ENCODE measurements at regions not wholly inside any gene's neighbourhood (a gene's known extent, or its start where the extent isn't known, plus 50 kb on each side); places are given as distances from the start of the nearest gene placed in this dataset.

DNA sequence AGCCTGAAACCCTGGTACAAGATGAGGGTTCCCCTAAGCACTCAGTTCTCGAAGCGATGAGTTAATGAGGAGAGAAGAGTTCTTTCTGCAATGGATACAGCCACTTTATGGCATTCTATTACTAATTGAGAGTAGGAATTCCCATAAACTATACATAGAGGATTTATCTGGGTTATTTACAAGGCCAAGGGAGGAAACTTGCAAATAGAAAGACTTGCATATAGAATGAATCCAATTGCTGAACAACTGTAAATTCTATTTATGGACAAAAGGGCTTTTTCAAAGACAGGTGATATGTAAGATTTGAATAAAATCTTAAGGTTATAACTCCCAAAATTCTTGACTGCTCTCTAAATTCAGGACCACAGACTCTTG is 182.2 kb downstream of the PPARGC1A start:
- intact Hi-C loops (cut with DNase I, micrococcal nuclease): no loop called here
- no peaks in the 10 kb centered on the region for H3K4me1 Mint-ChIP-seq (ENCODE audit: low read depth)
- no peak overlapping the region for H3K4me3 ChIP-seq (ENCODE audit: low read length)
- CTCF ChIA-PET: no interaction called here
- H3K27ac ChIP-seq (ENCODE audit: low read depth in 1 of 2, low read length in 2 of 2): no peak overlapping the region
- POLR2A ChIA-PET: no interaction called here
- H3K27me3 ChIP-seq (ENCODE audit: control insufficient read depth in 1 of 2, insufficient read depth in 2 of 2, low read length in 2 of 2): no peaks in the 10 kb centered on the region
- H3K4me3 Mint-ChIP-seq: no peak overlapping the region
- H3K36me3 ChIP-seq (ENCODE audit: insufficient read depth, low read length): no peaks in the 10 kb centered on the region
- no peaks in the 10 kb centered on the region for H3K4me1 ChIP-seq (ENCODE audit: insufficient read depth, low read length)
- no peaks in the 10 kb centered on the region for H3K36me3 Mint-ChIP-seq (ENCODE audit: low read depth)
- no peak overlapping the region for H3K27ac Mint-ChIP-seq
- DNase-seq (no peak), ATAC-seq (ENCODE audit: poor library complexity) (no peak)
- H3K27me3 Mint-ChIP-seq: no peaks in the 10 kb centered on the region
- no peak for TF ChIP-seq CTCF (IDR thresholded peaks at IDR 0.05)
- no peaks in the 10 kb centered on the region for H3K9me3 Mint-ChIP-seq
- H3K9me3 ChIP-seq (ENCODE audit: control insufficient read depth in 1 of 2, insufficient read depth in 1 of 2, low read length in 2 of 2): no peaks in the 10 kb centered on the region

DNA sequence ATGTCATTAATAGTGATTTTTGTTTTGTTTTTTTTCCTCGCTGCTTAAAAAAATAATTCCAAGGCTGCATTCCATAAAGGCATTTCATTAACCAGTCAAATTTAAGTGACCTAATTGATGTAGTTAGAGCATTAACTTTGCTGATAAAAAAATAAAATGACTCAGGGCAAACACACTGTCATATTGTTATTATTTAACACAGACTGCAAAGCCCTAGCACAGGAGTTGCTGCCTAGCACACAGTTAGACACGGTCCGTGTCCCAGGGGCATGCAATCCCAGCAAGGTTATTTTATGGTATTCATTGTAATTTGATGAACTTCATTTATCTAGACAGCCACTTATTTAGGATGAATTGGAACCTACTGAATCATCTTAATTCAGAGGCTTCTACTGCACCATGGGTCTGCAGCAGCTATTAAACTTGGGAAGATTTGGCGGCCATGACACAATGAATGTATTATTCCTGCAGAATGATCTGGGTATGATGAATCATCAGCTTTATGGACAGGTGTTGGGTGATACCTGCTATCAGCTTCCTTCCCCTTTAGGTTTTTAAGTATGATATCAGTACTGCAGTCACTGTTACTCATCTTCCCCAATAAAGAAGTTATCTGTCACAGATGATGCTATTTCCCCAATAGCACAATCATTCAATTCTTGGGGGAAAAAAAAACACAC is 182.7 kb downstream of the PPARGC1A start:
- no peaks in the 10 kb centered on the region for H3K4me1 Mint-ChIP-seq (ENCODE audit: low read depth)
- no peaks in the 10 kb centered on the region for H3K36me3 Mint-ChIP-seq (ENCODE audit: low read depth)
- H3K9me3 ChIP-seq (ENCODE audit: control insufficient read depth in 1 of 2, insufficient read depth in 1 of 2, low read length in 2 of 2): no peaks in the 10 kb centered on the region
- H3K27ac ChIP-seq (ENCODE audit: low read depth in 1 of 2, low read length in 2 of 2): no peak overlapping the region
- no peak overlapping the region for H3K4me3 Mint-ChIP-seq
- TF ChIP-seq CTCF (IDR thresholded peaks at IDR 0.05): no peak
- intact Hi-C loops (cut with DNase I, micrococcal nuclease): no loop called here
- H3K9me3 Mint-ChIP-seq: no peaks in the 10 kb centered on the region
- no peaks in the 10 kb centered on the region for H3K27me3 Mint-ChIP-seq
- no peaks in the 10 kb centered on the region for H3K27me3 ChIP-seq (ENCODE audit: control insufficient read depth in 1 of 2, insufficient read depth in 2 of 2, low read length in 2 of 2)
- no peak overlapping the region for H3K27ac Mint-ChIP-seq
- H3K36me3 ChIP-seq (ENCODE audit: insufficient read depth, low read length): no peaks in the 10 kb centered on the region
- DNase-seq: no peak
- no peak for ATAC-seq (ENCODE audit: poor library complexity)
- no peaks in the 10 kb centered on the region for H3K4me1 ChIP-seq (ENCODE audit: insufficient read depth, low read length)
- no peak overlapping the region for H3K4me3 ChIP-seq (ENCODE audit: low read length)
- ChIA-PET POLR2A (no interaction called here), CTCF (no interaction called here)

DNA sequence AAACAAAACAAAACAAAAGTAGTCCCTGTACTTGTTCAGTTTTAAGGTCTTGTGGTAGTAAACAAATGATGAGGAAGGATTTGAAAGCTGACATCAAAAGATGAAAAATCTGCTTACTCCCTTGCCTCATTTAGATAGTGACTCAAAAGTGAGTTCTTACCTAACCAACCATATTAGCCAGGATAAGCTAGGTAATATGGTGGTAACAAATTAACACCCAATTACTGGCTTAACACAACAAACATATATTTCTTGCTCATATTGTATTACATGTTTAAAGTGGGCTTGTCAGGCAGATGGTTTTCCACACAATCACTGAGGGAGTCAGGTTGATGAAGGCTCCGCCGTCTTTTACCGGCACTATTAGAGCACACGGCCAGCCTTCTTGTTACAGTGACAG is 189.7 kb downstream of the PPARGC1A start:
- Mint-ChIP-seq H3K9me3 (peaks cover 5% of the 10 kb centered on the region), H3K4me1 (ENCODE audit: low read depth) (no peaks in the 10 kb centered on the region), H3K27me3 (no peaks in the 10 kb centered on the region), H3K36me3 (ENCODE audit: low read depth) (no peaks in the 10 kb centered on the region), H3K27ac (no peak overlapping the region), H3K4me3 (no peak overlapping the region)
- TF ChIP-seq CTCF (IDR thresholded peaks at IDR 0.05): no peak
- no peak for ATAC-seq (ENCODE audit: poor library complexity)
- H3K27me3 ChIP-seq (ENCODE audit: control insufficient read depth in 1 of 2, insufficient read depth in 2 of 2, low read length in 2 of 2): no peaks in the 10 kb centered on the region
- H3K4me3 ChIP-seq (ENCODE audit: low read length): no peak overlapping the region
- CTCF ChIA-PET: no interaction called here
- POLR2A ChIA-PET: no interaction called here
- no peaks in the 10 kb centered on the region for H3K9me3 ChIP-seq (ENCODE audit: control insufficient read depth in 1 of 2, insufficient read depth in 1 of 2, low read length in 2 of 2)
- no peak for DNase-seq
- H3K27ac ChIP-seq (ENCODE audit: low read depth in 1 of 2, low read length in 2 of 2): no peak overlapping the region
- intact Hi-C loops (cut with DNase I, micrococcal nuclease): no loop called here
- no peaks in the 10 kb centered on the region for H3K36me3 ChIP-seq (ENCODE audit: insufficient read depth, low read length)
- no peaks in the 10 kb centered on the region for H3K4me1 ChIP-seq (ENCODE audit: insufficient read depth, low read length)

All from CD4-positive, alpha-beta T cell (primary cell).